ENCODE measurements at regions not wholly inside any gene's neighbourhood (a gene's known extent, or its start where the extent isn't known, plus 50 kb on each side); places are given as distances from the start of the nearest gene placed in this dataset.
"Not testable (repeated sequence)": the region's sequence is repeated elsewhere in the genome, so short reads cannot be mapped to it uniquely, and the experiment has no call there.

DNA sequence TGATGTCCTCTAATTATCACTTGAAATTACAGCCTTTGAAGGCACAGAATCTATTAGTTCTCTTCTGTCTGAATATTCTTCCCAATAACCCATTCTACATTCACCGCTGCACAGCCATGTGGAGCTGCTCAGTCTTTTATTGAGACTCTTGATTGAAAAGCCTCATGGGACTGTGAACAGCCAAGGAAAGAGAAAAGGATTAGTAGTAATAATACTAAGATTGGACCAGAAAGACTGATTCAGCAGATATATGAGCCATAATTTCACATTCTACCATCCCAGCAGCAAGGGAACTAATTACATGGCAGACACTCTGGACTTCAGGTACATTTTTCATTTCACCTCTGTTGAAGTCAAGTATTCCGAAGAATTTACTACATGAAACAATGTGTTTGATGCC lies 2471.7 kb downstream of the ARAP2 start:
- DNase-seq = no peak

DNA sequence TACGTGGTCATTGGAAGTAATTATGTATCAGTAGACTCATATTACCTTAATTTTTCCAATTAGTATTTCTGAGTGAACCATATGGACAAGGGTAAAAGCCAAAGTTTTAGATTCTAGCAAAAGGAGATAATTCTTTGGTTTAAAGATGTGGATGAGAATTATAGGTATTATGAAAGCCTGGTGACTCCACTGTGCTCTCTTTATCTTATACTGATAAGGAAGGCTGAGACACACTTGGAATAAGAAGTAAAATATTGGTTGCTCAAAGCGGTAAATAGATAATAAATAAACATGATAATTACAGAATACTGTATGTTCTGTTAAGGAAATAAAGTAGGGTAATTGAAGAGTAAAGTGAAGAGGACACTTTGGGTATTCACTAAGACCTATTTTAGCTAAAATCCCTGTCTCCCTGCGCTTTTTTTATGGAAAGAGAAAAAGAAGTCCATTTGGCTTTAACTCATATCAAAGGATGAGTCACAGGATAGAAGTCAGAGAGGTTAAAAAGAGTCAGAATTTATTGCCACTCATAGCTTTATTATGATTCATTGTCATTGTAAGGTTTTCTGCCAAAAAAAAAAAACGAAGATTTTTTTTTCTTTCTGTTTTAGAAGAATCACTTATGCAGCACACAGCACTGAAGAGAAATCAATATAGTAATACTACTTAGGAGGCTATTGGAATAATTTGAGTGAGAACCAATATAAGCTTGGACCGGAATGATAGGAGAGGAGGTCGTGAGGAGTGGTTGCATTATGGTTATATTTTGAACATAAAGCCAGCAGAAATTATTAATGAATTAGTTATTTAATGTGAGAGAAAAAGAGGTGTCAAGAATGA lies 2463.1 kb downstream of the ARAP2 start:
- no peak for DNase-seq

DNA sequence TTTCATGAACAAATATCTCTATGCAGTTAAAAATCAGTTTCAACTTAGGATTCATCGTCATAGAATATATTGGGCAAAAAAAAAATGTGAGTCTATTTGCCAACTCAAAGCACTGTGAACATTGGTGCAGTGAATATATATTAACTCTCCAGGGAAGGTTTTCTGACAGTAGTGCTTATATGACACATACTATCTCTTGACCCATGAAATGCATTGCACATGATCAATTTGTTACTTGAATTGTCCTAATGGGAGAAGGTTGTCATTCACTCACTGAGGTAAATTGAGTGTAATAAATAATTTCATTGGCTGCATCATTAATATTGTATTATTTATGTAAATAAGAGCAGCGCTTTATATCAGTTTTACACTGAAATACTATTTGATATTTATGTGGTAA lies 2458.5 kb downstream of the ARAP2 start:
- no peak for DNase-seq

DNA sequence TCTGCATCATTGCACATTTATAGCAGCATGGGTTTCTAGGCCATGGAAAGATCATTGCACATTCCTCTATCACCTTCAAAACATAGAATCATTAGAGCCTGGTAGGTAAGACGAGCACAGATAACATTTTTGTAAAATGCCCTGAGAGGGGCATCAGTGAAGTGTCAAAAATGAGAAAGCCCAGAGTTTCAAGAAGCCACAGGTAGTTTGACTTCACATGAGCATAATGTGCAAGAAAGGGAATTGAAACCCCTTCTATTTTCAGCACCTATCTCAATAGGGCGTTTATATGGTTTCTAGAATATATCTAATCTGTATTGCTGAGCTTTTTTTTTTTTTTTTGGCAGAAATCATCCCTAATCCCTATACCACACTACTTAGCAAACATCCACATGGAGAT lies 2441.7 kb downstream of the ARAP2 start:
- DNase-seq = no peak

DNA sequence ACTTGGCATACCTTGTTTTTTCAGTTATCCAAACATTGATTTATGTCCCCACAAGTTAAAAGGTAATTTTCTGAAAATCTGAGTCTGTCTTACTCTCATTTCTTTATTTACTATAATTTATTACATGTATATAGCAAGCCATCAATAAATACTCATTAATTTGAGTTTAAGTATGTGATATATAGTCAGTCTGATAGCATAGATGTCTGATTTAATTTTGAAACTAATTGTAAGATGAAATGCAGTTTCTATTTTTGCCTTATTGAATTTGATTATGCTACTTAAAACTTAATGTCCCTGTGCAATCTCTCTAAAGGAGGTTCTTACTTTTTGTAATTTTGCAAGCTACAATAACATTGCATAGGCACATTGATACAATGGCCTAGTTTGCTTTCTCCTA lies 2418.6 kb downstream of the ARAP2 start:
- DNase-seq = no peak

DNA sequence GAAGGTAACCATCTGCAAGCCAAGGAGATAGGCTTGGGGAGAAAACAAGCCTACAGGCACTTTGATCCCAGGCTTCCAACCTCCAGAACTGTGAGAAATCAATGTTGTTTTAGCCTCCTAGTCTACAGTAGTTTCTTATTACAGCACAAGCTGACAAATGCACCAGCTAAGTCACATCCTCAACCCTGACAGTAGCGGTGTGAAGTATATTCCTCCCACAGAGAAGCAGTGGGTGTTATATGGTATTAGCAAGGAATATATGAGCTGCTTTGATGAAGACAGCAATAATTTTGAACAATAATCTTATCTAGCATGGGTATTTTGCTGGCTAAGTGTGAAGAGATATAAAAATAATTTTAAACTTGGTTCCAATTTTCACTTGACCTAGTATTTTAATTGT lies 2415.0 kb downstream of the ARAP2 start:
- DNase-seq = not testable (repeated sequence)

DNA sequence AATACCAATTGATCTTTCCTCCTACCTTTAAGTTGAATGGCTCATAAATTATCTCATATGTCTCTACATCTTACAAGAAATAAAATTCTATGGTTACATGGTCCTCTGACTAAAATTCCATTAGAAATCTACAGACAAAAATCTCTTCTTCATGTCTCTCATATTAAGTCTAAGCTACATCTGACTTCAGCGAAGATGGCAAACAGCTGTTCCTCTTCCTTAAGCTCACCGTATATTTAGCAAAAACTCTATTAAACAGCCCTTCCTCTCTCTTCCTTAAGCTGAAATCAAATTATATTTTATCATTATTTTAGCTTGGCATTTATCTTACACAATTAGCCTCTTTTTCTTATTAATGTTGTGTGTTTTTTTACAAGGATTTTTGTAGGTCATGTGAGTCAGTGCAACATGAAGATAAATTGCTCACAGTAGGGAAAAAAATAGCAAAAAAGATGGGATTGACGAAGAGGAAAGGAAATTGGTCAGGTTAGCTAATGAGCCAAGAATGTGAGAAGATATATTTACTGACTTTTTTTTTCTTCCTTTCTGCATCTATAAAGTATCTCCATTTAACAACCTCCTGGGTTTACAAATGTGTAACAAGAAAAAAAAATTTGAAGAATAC lies 2412.8 kb downstream of the ARAP2 start:
- DNase-seq = no peak

DNA sequence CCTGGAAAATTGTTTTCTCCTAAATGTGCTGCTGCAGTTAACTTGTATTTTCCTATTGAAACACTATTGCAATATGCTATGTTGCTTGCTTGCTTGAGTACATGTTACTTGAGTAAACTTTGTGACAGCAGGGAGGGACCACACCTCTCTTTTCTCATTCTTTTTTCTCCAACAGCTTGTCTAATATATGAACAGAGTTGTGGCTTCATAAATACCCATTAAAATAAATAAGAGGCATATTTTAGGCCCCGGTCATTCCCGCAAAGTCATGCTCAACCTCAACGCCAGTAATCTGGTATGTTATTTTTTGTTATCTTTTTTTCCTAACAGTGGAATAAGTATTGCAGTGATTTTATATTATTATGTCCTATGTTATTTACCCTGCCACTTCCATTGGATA lies 2408.6 kb downstream of the ARAP2 start:
- not testable (repeated sequence) for DNase-seq

DNA sequence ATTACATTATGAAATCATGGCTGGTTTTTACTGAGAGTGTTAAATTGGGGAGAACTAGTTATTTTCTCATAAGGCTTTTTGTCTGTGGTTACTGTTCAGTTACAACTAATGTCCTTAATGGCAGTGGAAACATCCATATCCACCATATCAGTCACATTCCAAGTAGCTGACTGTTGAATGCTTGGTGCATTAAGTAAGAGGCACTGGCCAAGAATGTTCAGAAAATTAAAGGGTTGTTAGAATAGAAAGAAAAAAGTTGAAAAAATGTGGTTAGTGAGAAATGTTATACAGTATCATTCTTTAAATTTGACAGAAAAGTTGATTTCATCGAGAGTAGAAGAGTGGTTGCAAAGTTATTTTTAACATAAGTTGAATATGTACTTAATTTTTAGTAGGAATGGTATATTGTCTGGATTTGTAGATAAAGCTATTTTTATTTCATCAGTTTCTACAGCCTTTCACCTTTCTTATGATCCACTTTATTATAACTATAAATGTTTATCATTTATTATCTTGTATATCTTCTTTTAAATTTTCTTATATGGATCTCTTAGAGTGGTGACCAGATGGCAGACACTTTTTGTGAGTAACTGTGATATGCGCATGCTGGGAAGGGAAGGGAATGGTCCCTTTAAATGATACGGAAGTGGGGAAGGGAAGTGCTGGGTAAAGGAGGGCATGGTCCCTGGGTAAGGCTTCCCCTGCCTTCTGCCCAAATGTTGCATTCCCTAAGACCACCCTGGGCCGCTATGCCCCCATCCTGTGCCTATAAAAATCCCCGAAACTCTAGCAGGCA lies 2407.1 kb downstream of the ARAP2 start:
- no peak for DNase-seq

DNA sequence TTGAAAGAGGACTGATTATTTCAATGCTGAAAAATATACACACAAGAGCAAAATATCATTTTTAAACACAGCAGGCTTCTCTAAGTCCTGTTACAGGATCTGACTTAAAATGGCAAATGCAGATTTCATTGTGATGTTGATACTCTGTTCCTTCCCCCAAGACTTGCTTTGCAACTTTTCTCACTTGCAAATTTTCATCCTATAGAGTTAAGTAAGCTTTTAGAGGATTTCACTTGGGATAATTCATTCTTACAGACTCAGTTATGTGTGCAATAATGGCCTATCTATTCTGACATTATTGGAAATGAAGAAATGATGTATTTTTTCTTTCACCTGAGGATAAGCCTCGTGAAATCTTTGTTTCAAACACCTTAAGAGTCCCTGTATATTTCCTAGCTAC lies 2403.2 kb downstream of the ARAP2 start:
- DNase-seq = no peak

DNA sequence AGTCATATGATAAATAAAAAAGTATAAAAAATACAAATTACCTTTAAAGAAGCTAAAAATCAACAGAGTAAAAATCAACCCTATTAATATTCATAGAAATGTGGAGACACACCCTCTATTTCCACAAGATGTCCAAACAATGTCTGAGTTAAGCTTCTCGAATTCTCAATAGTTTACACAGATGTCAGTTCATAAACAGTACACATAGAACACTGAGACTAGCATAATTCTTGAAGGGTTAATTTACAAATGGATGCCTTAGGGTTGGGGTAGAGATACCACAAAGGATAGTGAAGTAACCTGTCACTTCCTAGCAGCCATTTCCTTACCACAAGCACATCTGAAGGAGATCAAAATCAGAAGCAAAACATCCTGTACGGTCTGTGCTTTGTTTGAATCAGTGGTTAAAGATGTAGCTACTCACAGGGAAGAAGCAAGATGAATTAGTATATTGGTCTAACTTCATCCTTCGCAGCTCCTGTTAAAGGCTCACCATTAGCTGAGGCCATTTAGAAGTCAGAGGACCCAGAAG lies 2393.9 kb downstream of the ARAP2 start:
- DNase-seq = no peak

DNA sequence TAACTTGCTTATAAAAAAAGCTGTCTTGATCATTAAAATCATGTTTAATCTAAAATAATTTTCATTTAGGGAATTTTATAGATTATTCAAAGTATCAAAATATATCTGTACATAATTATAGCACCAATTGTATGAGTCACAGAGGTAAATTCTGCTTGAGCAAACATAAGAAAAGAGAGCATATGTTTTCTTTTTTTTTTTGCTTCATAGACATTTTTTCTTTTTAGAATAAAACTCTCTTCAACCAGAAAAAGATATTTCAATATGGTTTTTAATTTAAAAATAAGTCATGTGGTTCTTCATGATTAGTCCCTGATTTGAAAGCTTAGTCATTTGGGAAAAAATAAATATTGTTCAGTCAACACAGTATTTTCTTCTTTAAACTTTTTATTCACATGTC lies 2390.6 kb downstream of the ARAP2 start:
- not testable (repeated sequence) for DNase-seq

DNA sequence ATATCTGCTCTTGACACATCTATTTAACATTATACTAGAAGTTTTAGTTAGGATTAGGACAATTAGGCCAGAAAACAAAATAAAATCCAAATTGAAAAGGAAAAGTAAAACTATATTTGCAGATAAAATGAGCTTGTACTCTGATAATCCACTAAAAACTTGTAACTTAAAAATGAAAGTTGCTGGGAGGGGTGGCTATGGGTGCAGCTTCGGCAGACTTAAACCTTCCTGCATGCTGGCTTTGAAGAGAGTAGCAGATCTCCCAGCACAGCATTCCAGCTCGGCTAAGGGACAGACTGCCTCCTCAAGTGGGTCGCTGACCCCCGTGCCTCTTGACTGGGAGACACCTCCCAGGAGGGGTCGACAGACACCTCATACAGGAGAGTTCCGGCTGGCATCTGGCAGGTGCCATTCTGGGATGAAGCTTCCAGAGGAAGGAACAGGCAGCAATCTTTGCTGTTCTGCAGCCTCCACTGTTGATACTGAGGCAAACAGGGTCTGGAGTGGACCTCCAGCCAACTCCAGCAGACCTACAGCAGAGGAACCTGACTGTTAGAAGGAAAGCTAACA lies 2379.9 kb downstream of the ARAP2 start:
- DNase-seq = no peak

DNA sequence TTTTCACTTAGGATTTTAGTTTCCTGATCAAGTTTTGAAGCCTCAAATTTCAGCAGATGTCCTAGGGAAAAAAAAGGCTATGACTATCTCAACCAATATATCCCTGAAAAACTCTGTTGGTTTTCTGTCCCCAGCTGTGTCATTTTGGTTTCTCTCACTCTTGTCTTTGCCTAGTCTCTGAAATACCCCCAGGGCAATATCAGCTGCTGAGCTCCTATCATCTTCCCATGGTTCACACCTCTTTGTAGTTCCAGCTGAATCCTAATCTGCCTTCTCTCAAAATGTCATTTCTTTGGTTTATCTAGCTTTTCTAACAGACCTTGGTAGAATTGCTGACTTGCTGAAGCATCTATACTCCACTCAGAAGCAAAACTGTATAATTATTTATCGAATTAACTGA lies 2370.5 kb downstream of the ARAP2 start:
- DNase-seq = no peak

DNA sequence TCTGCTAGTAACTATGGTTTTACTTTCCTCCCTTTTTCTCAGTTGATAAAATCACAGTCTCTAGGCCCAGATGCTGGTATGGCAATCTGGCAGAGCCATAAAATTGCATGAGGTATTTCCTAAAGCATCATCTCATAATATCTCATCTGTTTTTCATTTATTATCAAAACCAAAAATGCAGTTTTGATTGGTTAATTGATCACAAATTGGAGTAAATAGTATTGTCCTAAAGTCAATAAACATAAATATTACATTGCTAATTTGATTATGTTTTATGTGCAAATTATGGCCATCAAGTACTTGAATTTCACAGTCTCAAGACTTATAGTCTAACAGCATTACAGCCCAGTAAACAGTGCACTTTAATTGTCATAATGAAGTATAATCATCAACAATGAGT lies 2365.6 kb downstream of the ARAP2 start:
- DNase-seq = no peak

DNA sequence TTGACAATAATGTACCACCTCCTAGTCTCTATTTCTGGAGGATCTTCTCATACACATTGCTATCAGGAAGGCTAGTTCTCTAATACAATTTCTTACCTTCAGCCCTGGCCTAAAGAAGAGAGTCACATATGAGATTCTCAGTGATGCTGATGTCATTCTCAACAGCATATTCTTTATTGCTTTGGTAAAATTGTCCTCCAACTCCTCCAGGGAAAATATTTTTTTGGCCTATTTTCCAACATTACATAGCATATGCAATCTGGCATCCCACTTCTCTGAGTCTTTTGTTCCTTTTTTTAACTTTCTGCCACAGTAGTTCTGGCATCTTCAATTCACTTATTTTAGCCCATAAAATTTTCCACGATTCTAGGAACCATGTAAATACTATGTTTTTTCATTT lies 2363.1 kb downstream of the ARAP2 start:
- DNase-seq = no peak

DNA sequence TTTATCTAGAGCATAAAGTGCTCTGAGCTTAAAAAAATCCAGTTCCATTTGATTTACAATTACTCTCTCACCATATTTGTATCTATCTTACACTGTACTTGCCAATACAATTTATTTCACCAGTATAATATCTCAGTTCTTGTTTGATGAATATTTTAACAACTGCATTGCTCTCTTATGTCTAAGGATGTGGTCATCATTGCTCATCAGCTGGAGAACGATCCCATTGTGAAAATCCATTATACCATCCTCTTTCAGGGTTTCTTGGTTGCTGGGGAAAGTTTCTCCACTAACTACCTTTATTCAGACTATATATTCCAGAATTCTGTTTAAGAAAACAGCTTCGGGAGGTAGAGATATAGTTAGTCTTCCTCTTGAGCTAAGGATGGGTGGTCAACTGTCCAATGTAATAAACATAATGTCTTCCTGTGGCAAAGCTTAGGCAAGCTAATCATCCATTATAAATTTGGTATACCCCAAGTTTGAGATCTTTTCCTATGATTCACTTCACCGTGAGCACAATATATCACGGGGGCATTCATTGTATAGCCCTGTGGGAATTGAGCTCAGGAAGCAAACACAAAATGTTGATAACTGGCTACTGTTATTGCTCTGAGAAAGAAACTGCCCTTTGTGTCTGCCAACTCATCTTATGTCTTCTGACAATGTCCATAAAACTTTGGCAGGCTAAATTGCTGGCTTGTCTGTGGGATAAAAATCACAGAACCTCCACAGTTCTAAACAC lies 2361.9 kb downstream of the ARAP2 start:
- no peak for DNase-seq

DNA sequence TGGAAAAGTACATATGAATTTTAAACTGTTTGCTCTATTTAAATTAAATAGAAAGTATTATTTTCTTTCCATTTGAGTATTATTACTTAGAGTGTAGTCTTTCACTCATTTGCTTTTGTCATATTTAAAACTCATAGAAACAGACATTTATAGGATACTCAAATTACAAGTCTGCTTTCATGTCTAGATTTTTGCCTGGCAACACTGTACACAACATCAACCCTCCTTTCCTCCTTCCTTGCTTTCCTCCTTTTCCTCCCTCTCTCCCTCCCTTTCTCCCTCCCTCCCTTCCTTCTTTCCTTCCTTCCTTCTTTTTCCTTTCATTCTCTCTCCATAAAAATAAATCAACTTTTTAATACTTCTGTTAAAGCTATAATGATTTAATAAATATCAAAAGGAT lies 2361.2 kb downstream of the ARAP2 start:
- no peak for DNase-seq

DNA sequence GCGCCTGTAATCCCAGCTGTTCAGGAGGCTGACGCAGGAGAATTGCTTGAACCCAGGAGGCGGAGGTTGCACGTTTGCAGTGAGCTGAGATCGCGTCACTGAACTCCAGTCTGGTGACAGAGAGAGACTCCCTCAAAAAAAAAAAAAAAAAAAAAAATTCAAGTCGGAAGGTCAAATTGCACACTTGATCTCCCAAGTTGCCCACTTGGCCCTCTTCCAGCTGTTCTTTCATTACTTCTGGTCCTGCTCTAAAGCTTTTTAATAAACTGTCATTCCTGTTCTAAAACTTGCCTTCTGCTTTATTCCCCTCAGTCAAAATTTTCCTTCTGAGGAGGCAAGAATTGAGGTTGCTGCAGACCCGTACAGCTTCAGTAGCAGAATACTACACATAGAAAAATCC lies 2358.0 kb downstream of the ARAP2 start:
- DNase-seq = no peak

DNA sequence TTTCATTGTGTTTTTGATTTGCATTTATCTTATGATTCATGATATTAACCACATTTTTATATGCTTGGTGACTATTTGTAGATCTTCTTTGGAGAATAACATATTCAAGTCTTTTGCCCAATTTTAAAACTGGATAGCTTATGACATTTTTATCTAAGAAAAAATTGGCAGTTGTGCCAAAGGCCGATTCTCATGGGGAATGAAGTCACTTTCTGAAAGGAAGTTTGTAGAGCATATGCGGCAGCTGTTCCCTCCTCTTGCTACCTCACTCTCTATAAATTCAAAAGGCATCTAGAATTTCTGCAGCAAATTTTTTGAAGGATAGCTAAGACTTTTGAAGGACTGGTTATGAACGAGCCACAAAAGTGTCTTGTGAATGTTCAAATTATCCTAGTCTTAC lies 2353.5 kb downstream of the ARAP2 start:
- DNase-seq = no peak

DNA sequence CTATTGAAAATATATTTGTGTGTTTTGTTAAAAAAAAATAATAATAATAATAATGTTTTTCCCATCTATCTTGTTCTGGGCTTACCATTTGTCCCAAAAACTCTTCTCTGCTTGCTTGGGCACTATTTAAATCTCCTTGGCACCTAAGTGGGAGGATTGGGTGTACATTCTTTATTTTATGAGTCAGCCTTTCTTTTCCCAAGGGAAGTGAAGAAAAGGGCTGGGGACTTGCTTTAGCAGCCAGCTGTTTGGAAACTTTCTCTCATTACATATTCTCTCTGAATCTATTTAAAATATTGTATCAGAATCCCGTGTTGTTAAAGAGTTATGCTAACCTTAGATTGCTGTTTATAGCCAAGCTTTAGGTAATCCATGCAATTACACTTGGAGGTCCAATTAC lies 2332.4 kb downstream of the ARAP2 start:
- no peak for DNase-seq

DNA sequence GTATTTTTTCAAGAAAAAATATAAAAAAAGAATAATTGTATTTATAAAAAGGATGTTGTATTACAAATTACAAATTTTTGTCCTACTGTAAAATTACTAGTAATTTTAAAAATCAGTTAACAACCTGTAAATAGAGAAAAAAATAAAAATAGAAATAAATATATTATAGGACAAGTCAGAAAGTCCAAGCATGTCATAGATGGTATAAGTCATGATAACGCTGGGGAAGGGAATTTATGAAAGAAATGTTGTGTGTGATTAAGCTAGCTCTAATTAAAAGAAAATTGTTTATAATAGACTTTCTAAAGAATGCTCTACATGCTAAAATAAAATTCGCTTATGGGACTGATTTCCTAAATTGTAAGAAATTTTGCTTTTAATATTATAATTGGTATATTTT lies 2329.9 kb downstream of the ARAP2 start:
- peak; percentile 3 for DNase-seq

DNA sequence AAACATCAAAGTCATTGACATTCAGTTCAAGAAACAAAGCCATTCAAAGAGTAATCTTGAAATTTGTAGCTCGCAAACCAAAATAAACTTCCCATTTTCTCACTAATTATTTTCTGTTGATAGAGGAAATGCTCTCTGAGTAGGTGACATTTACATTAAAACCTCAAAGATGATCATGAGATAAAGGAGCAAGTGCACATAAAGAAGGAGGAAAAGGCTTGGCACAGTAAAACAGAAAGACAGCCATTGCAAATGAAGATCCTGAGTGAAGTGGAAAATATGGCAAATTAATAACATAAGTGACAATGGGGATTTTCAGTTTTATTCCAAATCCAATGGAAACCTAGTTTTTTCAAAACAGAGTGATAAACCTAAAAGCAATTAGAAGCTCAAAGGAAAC lies 2320.8 kb downstream of the ARAP2 start:
- DNase-seq = no peak

All from OCI-M1 (cell line).